DND-41 (cell line): ENCODE measurements at regions not wholly inside any gene's neighbourhood (a gene's known extent, or its start where the extent isn't known, plus 50 kb on each side); places are given as distances from the start of the nearest gene placed in this dataset.
"Not testable (repeated sequence)": the region's sequence is repeated elsewhere in the genome, so short reads cannot be mapped to it uniquely, and the experiment has no call there.

ENCODE experiments used
- ATAC-seq: fragments of 200-7000 bp; cut with Tn5 transposase; 3 replicates; pipeline ENCODE4 v1.9.1; 2021; ENCODE audit warnings: low read depth; ENCODE audit not compliant: insufficient read depth
- DNase-seq: peaks from one replicate; pipeline ENCODE4 v3.0.0-alpha.2; 2020
- H2AFZ ChIP-seq: 2 replicates; pipeline ENCODE4 v1.6.0; 2012; ENCODE audit warnings: low read depth, low read length
- H3K27ac ChIP-seq: 2 replicates; pipeline ENCODE4 v1.5.1; 2012; ENCODE audit warnings: low read length, inconsistent platforms
- H3K27me3 ChIP-seq: fragments of 200-600 bp; sonication (generic); 2 replicates; pipeline ENCODE4 v1.6.0; 2012; ENCODE audit warnings: low read length, mild to moderate bottlenecking, inconsistent platforms; ENCODE audit not compliant: insufficient read depth, poor library complexity
- H3K36me3 ChIP-seq: 2 replicates; pipeline ENCODE4 v1.5.1; 2012; ENCODE audit warnings: low read length, inconsistent platforms; ENCODE audit not compliant: insufficient read depth
- H3K4me1 ChIP-seq: 2 replicates; pipeline ENCODE4 v1.5.1; 2012; ENCODE audit warnings: mild to moderate bottlenecking, low read length; ENCODE audit not compliant: insufficient read depth
- H3K4me2 ChIP-seq: 2 replicates; pipeline ENCODE4 v1.6.0; 2012; ENCODE audit warnings: mild to moderate bottlenecking, moderate library complexity, low read length, inconsistent platforms; ENCODE audit not compliant: insufficient read depth
- H3K4me3 ChIP-seq, 2 experiments: fragments of 200-600 bp in 1 of 2; shearing (Covaris generic) in 1 of 2; 2 replicates each; pipeline ENCODE4 v1.5.1; 2012 to 2016; ENCODE audit warnings: inconsistent platforms in 2 of 2, low read length in 2 of 2, mild to moderate bottlenecking in 2 of 2, low read depth in 1 of 2, moderate library complexity in 1 of 2
- H3K79me2 ChIP-seq: 2 replicates; pipeline ENCODE4 v1.6.0; 2012; ENCODE audit warnings: low read length, inconsistent platforms; ENCODE audit not compliant: insufficient read depth
- H3K9ac ChIP-seq: 2 replicates; pipeline ENCODE4 v1.6.0; 2012; ENCODE audit warnings: low read depth, mild to moderate bottlenecking, inconsistent platforms, low read length, moderate library complexity
- H3K9me3 ChIP-seq: 2 replicates; pipeline ENCODE4 v1.5.1; 2012; ENCODE audit warnings: low read length, moderate library complexity, mild to moderate bottlenecking, inconsistent platforms; ENCODE audit not compliant: insufficient read depth, severe bottlenecking
- H4K20me1 ChIP-seq: 2 replicates; pipeline ENCODE4 v1.6.0; 2012; ENCODE audit warnings: low read length; ENCODE audit not compliant: insufficient read depth
- CTCF ChIP-seq: IDR thresholded peaks from 2 replicates; pipeline ENCODE4 v1.5.1; 2012; ENCODE audit warnings: borderline replicate concordance, low read length, moderate library complexity, mild to moderate bottlenecking; ENCODE audit not compliant: poor library complexity, severe bottlenecking; ENCODE audit errors: extremely low read depth
- EZH2 ChIP-seq: IDR thresholded peaks from 3 replicates; pipeline ENCODE4 v1.6.1; 2012; ENCODE audit warnings: borderline replicate concordance, low read depth, mild to moderate bottlenecking, moderate library complexity, low read length, inconsistent platforms; ENCODE audit not compliant: severe bottlenecking

GRCh38 chr11:116342148-116342547 is 430.6 kb downstream of the BUD13 start:
- Histone ChIP-seq H3K4me3 (no peak overlapping the region), H3K9ac (no peak overlapping the region), H4K20me1 (no peaks in the 10 kb centered on the region), H3K79me2 (no peaks in the 10 kb centered on the region), H2AFZ (no peak overlapping the region), H3K27ac (no peak overlapping the region), H3K36me3 (no peaks in the 10 kb centered on the region), H3K4me1 (no peaks in the 10 kb centered on the region), H3K4me2 (no peak overlapping the region), H3K9me3 (no peaks in the 10 kb centered on the region), H3K27me3 (no peaks in the 10 kb centered on the region)
- no peak for ATAC-seq
- no peak for DNase-seq
- TF ChIP-seq EZH2 (no peak), CTCF (no peak)

- Histone ChIP-seq H3K79me2 (no peaks in the 10 kb centered on the region), H2AFZ (no peak overlapping the region), H3K9ac (no peak overlapping the region), H4K20me1 (no peaks in the 10 kb centered on the region), H3K4me3 (no peak overlapping the region), H3K27ac (no peak overlapping the region), H3K9me3 (no peaks in the 10 kb centered on the region), H3K36me3 (no peaks in the 10 kb centered on the region), H3K4me1 (no peaks in the 10 kb centered on the region), H3K4me2 (no peak overlapping the region), H3K27me3 (no peaks in the 10 kb centered on the region)
- TF ChIP-seq EZH2 (no peak), CTCF (no peak)
- no peak for ATAC-seq
- DNase-seq, result no peak
These were observed 433.3 kb downstream of the BUD13 start for GRCh38 chr11:116339306-116340098.

- not testable (repeated sequence) for H4K20me1 ChIP-seq, H3K4me1 ChIP-seq, H3K36me3 ChIP-seq, H3K79me2 ChIP-seq, H3K4me2 ChIP-seq, ATAC-seq, H3K9ac ChIP-seq, H3K27ac ChIP-seq, H3K4me3 ChIP-seq, H3K9me3 ChIP-seq, H2AFZ ChIP-seq, DNase-seq, H3K27me3 ChIP-seq
These were observed 434.3 kb downstream of the BUD13 start for GRCh38 chr11:116338500-116338899.

GRCh38 chr11:116336540-116336939 is 436.2 kb downstream of the BUD13 start:
- no peaks in the 10 kb centered on the region for H3K9me3 ChIP-seq
- H3K4me3 ChIP-seq, result no peak overlapping the region
- H3K9ac ChIP-seq, result no peak overlapping the region
- H3K79me2 ChIP-seq, result no peaks in the 10 kb centered on the region
- no peak overlapping the region for H3K27ac ChIP-seq
- TF ChIP-seq EZH2, result no peak
- no peak for TF ChIP-seq CTCF
- H3K36me3 ChIP-seq, result no peaks in the 10 kb centered on the region
- H2AFZ ChIP-seq, result no peak overlapping the region
- no peaks in the 10 kb centered on the region for H3K27me3 ChIP-seq
- H3K4me2 ChIP-seq, result no peak overlapping the region
- DNase-seq (no peak), ATAC-seq (no peak)
- H4K20me1 ChIP-seq, result no peaks in the 10 kb centered on the region
- H3K4me1 ChIP-seq, result no peaks in the 10 kb centered on the region
